ENCODE measurements at regions not wholly inside any gene's neighbourhood (a gene's known extent, or its start where the extent isn't known, plus 50 kb on each side); places are given as distances from the start of the nearest gene placed in this dataset.
"Not testable (repeated sequence)": the region's sequence is repeated elsewhere in the genome, so short reads cannot be mapped to it uniquely, and the experiment has no call there.

DNA sequence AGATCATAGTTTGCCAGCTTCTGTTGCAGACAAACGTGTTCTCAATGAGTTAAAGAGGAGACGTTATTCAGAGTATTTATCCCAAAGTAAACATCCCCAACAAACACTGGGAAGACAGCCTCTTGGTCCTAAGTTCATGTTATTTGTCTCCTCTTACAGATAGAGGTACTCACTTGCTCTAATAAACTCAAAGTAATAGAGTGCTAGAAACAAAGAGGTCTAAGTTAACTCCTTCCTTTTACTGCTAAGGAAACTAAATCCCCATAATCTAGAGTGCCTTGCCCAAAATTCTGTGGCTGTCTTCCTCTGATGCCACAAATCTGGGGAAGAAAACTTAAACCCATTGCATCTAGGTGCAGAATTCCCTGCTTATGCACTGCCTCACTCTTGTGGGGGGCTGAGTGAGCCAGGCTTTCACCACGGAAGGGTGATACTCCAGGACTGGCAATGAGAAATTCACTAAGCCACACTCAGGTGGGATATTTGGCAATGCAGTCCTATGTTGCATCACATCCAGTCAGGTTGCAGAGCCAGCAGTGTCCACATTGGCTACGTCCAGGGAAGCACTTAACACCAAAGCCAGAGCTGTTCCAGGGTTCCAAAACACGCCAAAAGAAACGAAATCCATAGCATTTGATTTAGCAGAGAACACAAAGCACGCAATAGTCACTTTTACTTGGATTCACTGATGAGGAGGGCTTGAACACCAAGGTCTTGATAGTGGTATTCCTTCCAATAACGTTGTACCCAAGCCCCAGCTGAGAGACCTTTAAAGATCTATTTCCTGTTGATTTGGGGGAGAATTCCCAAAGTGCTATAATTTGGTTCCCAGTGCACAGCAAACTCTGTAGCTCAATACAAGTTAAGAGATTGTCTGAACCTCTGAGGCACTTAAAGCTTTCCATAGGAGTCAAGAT lies 81.0 kb upstream of the FOXQ1 start:
- DNase-seq (ENCODE audit: low read depth), result no peak

DNA sequence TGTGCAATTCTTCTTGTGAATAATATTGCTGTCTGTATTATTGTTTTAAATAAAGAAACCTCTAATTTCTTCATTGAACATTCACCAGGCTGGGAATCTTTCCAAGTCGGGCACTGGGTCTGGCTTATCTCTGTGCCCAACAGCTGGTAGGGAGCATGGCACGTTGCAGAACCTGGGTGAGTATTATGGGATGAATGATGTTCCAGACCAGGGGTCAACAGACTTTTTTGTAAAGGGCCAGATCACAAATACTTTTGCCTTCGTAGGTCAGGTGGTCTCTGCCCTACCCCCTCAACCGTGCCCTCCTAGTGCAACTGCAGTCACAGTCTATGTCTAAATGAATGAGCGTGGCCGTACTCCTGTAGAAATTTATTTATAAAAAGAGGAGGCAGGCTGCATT lies 81.6 kb upstream of the FOXQ1 start:
- DNase-seq (ENCODE audit: low read depth), result no peak

DNA sequence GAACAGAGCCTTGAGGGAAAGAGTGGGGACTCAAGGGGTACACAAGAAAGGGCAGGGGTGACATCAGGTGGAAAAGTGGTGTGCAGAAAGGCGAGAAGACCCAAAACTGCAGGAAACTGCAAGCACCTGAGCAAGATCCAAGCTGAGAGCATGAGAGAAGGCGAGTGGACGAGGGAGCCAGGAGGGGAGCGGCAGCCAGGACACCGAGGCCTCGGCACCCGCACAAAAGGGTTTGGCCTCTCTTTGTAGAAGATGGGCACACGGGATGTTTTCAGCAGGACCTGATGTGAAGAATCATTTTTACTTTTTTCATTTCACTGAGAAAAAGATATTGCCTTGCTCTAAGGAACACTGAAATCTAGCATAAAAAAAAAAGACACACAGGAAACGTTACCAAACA lies 82.1 kb upstream of the FOXQ1 start:
- DNase-seq (ENCODE audit: low read depth), result no peak

DNA sequence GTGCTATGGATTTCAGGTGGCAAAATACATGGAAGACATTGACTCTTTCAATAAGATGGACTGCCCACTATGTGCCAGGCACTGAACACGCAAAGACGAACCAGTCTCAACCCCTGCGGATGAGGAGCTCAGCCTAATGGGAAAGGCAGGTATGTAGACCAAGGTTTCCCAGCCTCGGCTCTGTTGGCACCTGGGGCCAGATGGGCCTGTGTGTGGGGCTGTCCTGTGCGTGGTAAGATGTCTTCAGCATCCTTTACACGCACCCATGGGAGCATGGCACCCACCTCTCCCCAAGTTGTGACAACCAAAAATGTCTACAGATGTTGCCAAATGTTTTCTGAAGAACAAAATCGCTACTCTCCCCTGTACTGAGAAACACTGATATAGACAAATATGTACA lies 82.6 kb upstream of the FOXQ1 start:
- DNase-seq (ENCODE audit: low read depth), result no peak

DNA sequence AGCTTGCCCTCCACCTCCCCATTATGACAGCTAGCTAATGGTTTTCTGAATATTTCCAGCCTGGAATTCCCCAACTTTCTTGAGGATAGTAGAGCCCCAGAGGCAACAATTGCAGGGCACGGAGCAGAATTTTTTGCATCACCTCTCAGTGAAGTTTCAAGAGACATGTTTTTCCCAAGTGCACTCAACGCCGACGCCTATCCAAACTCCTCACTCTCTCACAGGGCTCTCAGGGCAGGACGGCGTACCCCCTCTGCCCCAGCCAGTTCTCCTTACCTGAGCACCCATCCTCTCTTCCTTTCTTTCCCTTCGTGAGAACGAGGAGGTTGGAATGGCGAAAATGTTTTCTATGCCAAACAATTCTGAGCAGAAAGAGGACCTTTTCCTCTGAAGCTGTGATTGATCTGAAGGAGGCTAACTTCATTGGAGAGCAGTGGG lies 83.1 kb upstream of the FOXQ1 start:
- DNase-seq (ENCODE audit: low read depth), result no peak

DNA sequence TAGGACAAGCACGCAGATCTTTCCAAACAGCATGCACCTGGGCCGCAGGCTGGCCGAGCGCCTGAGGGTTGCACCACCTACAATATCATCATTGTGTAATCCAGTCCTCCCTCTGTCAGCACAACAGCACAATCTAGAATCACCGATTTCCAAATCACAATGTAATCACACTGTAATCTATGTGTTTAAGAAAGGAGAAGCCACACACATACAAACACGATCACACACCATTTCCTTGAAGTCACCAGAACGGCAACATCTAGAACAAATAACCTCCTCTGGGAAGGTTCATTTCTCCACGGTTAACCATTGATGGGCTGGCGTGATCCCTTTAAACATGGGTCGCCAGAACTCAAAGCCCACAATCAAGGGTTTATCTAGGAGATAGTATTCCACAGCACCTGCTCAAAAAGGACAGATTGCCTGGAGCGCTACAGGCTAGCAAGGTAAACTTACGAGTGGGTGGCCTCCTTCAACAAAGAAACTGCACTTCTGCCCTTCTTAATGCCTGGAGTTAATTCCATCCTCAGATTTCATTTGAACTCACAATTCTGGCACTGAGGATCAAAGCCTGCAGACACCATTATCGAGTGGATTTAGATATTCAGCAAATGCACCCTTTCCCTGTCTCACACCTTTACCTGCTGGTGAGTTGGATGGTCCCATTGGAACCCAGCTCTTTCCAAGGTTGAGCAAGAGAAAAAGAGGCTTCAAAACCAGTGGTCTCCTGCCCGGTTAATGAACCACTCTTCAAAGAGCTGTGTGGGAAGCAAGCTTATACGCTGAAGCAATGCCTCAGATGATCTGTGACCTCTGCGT lies 83.8 kb upstream of the FOXQ1 start:
- DNase-seq (ENCODE audit: low read depth), result no peak

DNA sequence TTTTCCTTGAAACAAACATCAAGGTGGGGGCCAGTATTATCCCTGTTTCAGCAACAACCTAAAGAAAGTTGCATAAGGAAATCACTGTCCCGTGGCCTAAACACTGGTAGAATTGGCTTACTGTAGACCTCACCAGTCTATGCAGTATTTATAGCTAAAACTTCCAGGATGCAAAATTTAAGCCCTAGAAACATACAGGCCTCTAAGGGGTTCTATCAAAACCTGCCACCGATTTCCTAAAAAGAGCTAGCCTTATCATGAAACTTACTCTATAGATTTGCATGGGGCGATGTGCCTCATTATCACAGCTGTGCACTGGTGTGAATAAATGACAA lies 84.3 kb upstream of the FOXQ1 start:
- no peak for DNase-seq (ENCODE audit: low read depth)

DNA sequence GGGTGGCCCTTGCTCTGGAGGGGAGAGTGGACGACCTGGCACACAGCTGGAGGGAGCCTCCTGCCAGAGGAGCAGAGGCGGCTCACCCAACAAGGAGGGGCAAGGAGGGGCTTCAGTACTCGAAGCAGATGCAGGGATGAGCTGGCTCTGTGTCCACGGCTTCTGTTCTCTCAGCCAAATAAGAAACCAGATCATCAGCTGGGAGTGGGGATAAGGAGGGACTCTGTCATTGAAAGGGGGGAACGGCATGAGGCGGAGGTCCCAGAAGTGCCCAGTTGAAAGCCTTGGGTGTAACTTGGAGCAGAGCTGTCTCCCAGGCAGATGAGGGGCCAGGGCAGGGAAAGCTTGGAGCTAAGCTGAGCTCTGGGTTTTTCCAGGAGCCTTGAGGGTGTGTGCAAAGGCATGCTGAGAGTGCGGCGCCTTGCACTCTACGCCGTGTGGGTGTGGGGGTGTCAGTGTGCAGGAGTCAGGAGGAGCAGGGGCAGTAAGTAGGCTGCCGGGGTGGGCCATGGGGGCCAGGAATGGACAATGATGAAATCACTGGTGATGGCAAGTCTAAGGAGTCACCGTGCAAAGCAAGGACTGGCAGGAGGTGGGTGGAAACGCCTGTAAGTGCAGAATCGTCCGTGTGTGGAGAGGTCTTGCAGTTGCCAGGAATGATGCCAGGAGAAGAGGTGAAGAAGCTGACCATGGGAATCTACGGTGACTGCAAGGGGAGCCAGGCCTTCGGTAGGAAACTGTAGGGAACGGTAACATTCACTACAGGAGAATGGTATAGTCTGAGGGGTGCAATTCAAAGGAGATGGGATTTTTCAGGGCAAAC lies 85.4 kb upstream of the FOXQ1 start:
- DNase-seq (ENCODE audit: low read depth), result no peak

DNA sequence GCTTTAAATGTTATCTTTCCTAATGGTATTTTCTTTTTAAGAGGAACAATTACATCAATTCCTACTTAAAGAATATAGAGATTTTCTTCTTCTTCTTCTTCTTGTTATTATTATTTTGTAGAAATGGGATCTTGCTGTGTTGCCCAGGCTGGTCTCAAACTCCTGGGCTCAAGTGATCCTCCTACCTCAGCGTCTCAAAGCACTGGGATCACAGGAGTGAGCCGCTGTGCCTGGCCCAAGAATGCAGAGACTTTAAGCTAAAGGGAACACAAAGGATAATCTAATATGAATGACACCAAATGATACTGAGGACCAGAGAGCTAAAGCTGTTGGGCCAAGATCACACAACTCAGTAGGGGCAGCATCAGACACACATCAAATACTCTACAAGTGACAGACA lies 87.4 kb upstream of the FOXQ1 start:
- no peak for DNase-seq (ENCODE audit: low read depth)

DNA sequence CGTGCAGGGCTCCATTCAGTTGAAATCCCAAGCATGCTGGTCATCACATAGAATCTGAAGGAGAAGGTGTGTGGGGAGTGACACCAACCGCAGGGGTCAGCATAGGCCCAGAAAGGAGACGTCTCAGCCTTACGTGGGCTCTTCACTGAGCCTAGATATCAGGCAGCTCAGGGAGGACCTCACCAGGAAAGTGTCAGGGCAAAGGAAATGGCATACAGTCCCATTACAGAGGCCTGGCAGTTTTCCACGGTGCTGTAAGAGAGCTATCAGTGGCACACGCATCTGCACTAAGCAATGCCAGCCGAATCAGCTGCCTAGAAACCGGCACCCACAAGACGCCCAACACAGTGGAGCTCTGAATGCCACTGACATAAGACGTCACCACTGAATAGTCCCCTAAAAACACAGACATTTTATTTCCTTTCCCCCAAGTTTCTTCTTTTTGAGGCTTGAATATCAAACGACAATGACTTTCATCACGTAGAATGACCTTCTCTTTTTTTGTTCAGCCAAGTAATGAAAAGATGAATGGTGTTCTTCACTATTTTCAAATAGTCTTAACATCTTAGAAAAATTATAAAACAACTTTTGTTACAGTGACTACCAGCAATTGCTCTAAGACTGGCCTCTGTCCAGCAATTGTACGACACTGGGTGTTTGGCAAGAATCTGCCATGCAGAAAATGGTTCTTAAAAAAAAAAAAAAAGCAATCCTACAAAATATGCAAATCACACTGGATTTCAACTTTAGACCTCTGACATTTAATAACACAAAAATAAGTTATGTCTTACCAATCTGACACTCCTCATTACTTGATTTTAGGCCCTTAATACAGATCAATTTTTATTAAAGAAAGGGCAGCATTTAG lies 88.9 kb upstream of the FOXQ1 start:
- peak; percentile 29 for DNase-seq (ENCODE audit: low read depth)

DNA sequence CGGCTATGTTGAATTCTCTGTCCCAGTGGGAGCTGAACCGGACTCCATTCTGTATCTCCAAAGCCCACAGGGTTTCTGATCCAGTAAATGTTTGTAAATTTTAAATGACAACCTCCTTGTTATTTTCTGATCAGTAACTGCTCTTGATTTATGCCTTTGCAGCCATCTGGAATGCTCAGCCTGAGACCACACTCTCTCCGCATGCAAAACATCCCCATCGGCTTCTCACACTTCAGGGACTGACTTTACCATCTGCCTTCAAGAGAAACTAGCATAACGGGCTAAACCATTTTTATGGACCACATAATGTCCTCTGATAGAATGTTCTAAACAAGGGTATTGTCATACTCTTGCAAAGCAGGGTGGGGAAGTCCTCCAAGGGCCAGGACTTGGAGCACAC lies 94.5 kb upstream of the FOXQ1 start:
- no peak for DNase-seq (ENCODE audit: low read depth)

DNA sequence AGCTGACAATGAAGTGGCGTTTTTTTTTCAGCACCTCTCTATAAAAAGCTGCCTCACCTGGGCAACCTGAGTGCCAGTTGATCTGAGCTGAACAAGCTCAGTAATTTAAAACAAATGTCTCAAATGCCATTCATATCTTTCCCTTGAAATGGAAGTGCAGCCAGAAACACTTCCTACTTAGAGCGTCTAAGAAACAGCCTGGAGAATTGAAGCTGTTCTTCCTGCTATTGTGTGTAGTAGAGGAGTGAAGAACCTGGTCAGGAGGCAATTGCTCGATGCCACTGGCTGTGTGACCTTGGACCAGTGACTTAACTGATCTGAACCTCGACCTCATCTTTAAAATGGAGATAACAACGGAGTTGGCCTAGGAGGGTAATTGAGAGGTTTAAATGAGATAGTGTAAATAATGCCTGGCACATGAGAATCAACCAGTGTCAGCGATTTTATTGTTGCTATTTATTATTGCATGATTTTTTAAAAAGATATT lies 95.4 kb upstream of the FOXQ1 start:
- no peak for DNase-seq (ENCODE audit: low read depth)

DNA sequence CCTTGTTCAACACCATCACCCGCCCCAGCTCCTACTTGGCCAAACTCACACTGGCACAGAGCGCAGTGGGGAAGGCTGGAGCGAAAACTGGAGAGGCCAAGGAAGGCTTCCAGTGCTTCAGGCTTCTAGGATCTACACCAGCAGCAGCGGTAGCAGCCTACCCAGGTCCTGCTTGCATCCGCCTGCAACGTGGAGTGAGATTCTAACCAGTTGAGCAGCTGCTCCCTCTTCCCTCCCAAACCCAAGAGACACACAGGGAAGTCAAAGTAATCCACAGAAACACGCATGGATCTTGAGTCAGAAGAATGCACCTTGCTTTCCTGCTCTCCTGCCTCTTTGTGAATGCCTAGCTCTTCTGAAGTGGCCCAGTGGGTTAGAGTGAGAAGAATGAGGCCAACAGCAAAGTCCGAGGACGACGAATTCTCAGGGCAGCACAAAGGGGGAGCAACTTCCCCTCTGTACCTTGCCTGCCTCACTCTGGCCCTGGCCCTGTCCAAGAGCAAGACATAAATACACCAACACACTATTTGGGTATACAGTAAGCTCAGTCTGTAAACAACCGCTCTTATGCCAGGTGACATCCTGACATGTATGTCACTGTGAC lies 95.9 kb upstream of the FOXQ1 start:
- no peak for DNase-seq (ENCODE audit: low read depth)

DNA sequence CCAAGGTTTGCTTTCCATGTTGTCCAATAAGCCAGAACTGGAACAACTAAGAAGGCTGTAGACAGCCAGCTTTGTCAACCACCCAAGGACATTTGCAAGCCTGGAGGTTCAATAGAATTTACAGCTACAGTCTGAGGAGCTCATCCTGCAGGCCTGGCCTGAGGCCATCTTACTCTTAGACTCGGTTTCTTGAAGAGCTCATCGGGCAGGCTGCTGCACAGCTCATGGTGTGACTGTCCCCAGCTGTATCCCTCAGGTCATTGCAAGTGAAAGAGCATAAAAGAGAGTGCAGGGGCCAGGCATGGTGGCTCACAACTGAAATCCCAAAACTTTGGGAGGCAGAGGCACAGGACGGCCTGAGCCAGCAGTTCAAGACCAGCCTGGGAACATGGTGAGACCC lies 96.9 kb upstream of the FOXQ1 start:
- no peak for DNase-seq (ENCODE audit: low read depth)

DNA sequence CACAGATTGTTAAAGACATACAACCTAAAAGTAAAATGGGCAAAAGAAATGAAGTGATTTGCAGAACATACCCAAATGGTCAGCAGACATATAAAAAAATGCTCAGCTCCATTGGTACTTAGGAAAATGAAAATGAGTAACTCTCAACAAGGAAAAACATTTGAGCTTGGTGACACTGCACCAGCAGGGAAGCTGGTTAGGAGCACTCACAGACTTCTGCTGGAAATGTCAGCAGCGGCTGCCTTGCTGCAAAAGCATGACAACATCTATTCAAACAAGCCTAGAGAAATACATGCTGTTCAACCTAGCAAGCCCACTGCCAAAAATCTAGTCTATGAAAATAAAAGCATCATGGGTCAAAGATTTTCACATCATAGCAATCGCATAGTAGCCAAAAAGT lies 99.0 kb upstream of the FOXQ1 start:
- DNase-seq (ENCODE audit: low read depth), result no peak

DNA sequence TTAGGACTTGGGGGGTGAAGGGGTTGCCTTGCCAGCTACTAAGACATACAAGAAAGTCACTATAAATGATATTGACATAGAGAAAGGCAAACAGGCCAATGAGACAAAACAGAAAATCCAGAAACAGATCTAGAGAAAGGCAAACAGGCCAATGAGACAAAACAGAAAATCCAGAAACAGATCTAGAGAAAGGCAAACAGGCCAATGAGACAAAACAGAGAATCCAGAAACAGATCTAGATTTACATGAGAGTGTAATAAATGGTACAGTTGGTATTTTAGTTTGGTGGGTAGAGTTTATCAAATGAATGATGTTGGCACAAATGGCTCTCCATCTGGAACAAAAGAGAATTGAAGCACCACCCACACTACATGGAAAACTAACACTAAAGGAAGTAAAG lies 99.8 kb upstream of the FOXQ1 start:
- DNase-seq (ENCODE audit: low read depth), result not testable (repeated sequence)

DNA sequence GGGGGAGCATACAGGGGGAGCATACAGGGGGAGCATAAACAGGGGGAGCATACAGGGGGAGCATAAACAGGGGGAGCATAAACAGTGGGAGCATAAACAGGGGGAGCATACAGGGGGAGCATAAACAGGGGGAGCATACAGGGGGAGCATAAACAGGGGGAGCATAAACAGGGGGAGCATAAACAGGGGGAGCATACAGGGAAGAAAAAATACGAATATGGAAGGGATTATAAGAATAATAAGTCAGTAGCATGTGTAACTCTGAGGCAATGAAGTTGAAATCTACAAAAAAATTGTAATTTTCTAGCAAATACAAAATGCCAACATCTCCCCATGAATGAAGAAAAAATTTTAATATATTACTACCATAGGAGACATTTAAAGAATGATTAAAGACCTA lies 101.3 kb upstream of the FOXQ1 start:
- not testable (repeated sequence) for DNase-seq (ENCODE audit: low read depth)

DNA sequence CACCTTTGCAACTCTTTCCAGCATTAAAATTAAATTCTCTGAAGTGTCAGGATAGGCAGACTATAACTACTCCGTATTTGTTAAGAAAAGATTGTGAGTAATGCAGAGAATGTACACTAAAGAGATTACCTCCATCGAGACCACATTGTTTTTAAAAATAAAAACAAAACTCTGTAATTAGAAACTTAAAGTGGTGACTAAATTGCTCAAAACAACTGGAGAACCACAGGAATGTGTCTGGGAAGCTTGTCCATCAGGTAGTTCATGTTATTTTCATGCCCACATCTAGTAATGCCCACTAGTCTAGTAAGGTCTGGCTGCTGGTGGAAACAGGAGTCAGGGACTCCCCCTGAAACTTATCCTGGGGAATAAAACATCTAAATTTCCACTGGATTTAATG lies 103.0 kb upstream of the FOXQ1 start:
- peak; percentile 20 for DNase-seq (ENCODE audit: low read depth)

DNA sequence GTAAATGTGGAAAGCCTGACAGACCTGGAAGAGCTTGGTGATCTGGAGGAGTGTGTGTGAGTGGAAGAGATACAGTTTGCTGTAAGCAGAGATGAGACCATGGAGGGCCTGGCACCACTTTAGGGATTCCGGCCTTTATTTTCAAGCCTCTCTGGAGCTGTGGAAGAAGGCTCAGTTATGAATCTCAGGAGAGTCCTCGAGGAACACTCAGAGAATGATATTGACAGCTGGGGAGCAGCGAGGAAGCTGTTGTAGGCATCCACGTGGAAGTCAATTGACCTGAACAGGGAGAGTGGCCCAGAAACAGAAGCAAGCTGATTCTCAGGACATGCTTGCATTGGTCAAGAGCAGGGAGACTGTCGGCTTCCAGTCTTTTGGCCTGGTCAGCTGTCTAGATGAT lies 108.4 kb upstream of the FOXQ1 start:
- DNase-seq (ENCODE audit: low read depth), result no peak

DNA sequence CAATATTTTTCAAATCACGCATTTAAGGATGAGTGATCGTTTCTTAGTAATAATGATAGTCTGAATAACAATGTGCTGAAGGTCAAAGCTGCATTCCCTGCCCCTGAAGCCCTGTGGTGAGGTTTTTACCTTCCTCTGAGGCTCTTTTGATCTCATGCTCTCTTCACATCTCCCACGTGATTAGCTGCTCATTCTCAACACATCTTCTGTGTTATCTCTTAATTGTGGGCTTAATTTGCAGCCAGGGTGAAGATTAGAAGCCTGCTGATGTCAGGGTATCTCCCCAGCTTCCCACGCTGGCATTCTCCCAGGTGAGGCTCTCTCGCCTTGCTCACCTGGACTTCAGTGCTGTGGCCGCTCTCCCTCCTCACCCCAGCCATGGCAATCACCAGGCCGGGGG lies 109.7 kb upstream of the FOXQ1 start:
- DNase-seq (ENCODE audit: low read depth), result no peak
